Caco-2 (cell line): ENCODE measurements at regions not wholly inside any gene's neighbourhood (a gene's known extent, or its start where the extent isn't known, plus 50 kb on each side); places are given as distances from the start of the nearest gene placed in this dataset.

Experiments
- BruUV-seq: library from RNA; stranded (reverse); fragments of 400-500 nt; replicated peaks from 2 replicates; lab custom pipeline; 2021; lab: Mats Ljungman, UMichigan
- CTCF ChIA-PET: fragments of 300-600 bp; sonication (Branson Sonifier 250); formaldehyde crosslinking; loops from one replicate; lab custom pipeline; 2022; ENCODE audit warnings: antibody characterized with exemption; lab: Charles Lee
- POLR2A ChIA-PET: fragments of 300-600 bp; sonication (Branson Sonifier 250); formaldehyde crosslinking; loops from one replicate; lab custom pipeline; 2022; ENCODE audit warnings: antibody characterized with exemption; lab: Charles Lee
- DNase-seq, 2 experiments: peaks; one replicate each; pipeline versions ENCODE4 v3.0.0 to v3.0.0-alpha.2; 2020 to 2022
- H3K27me3 ChIP-seq: replicated peaks from 2 replicates; pipeline ENCODE4 v1.6.0; 2011; ENCODE audit warnings: low read length; ENCODE audit not compliant: control insufficient read depth, insufficient read depth
- H3K36me3 ChIP-seq: 2 replicates; pipeline ENCODE4 v1.5.1; 2011; ENCODE audit warnings: low read length; ENCODE audit not compliant: control insufficient read depth, insufficient read depth
- H3K4me1 ChIP-seq: fragments of 250-450 bp; sonication (Bioruptor Pico); 2 replicates; pipeline ENCODE4 v1.5.1; 2020; ENCODE audit warnings: mild to moderate bottlenecking
- H3K4me3 ChIP-seq: 2 replicates; pipeline ENCODE4 v1.5.1; 2011; ENCODE audit warnings: low read depth, mild to moderate bottlenecking, control low read depth, low read length
- H3K9me3 ChIP-seq: fragments of 250-450 bp; sonication (Bioruptor Pico); 2 replicates; pipeline ENCODE4 v1.5.1; 2020; ENCODE audit warnings: mild to moderate bottlenecking, moderate library complexity
- H3K27ac Mint-ChIP-seq: one replicate; pipeline ENCODE4 v1.8.0; 2022; ENCODE audit warnings: mixed read lengths; ENCODE audit not compliant: unreplicated experiment
- H3K27me3 Mint-ChIP-seq: one replicate; pipeline ENCODE4 v1.8.0; 2022; ENCODE audit warnings: mixed read lengths; ENCODE audit not compliant: insufficient read depth, unreplicated experiment
- H3K36me3 Mint-ChIP-seq: one replicate; pipeline ENCODE4 v1.8.0; 2022; ENCODE audit warnings: mild to moderate bottlenecking, mixed read lengths; ENCODE audit not compliant: insufficient read depth, unreplicated experiment
- H3K4me1 Mint-ChIP-seq: one replicate; pipeline ENCODE4 v1.8.0; 2022; ENCODE audit warnings: low read depth, mixed read lengths; ENCODE audit not compliant: unreplicated experiment
- H3K4me3 Mint-ChIP-seq: one replicate; pipeline ENCODE4 v1.8.0; 2022; ENCODE audit warnings: mild to moderate bottlenecking, moderate library complexity, mixed read lengths; ENCODE audit not compliant: unreplicated experiment
- H3K9me3 Mint-ChIP-seq: one replicate; pipeline ENCODE4 v1.8.0; 2022; ENCODE audit warnings: mixed read lengths; ENCODE audit not compliant: unreplicated experiment
- intact Hi-C: fragments of 100-400 bp; cut with micrococcal nuclease; formaldehyde crosslinking; loops from one replicate; pipeline ENCODE4 v1.10.0; 2022; ENCODE audit not compliant: unreplicated experiment
- TF ChIP-seq, protein P1 (sequence below), 2 experiments: fragments of 200-600 bp in 1 of 2; IDR thresholded peaks; 1 replicate in 1 of 2; 2 replicates in 1 of 2; pipeline versions ENCODE4 v1.5.1 to v1.8.0; 2011 to 2022; ENCODE audit warnings: antibody characterized with exemption in 1 of 2, control low read depth in 1 of 2, inconsistent platforms in 1 of 2, low read depth in 1 of 2, low read length in 1 of 2, mild to moderate bottlenecking in 1 of 2, moderate library complexity in 1 of 2; ENCODE audit not compliant: insufficient read depth in 1 of 2, severe bottlenecking in 1 of 2, unreplicated experiment in 1 of 2

DNA sequence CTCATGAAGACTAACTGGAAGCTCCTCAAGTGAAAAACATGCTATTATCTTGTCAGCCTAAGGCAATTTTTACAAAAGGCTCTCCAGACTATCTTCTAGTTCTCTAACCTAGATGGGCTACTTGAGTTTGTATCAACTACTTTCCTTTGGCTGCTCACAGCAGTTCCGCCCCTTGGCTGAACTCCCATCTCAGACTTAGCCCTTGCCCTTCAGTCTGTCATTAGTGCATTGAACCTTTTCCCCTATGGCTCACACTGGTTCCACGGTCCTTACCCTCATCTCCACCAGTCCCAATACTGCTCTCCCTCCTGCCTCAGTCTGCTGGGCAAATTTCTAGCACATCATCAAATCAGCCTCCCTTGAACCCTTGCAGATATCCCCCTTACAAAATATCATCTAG lies 362.3 kb downstream of the PPP1R2C start:
- Mint-ChIP-seq H3K4me3 (no peak overlapping the region), H3K4me1 (peaks cover 6% of the 10 kb centered on the region), H3K27ac (no peak overlapping the region), H3K9me3 (no peaks in the 10 kb centered on the region), H3K36me3 (no peaks in the 10 kb centered on the region), H3K27me3 (no peaks in the 10 kb centered on the region)
- Histone ChIP-seq H3K4me1 (no peaks in the 10 kb centered on the region), H3K9me3 (no peaks in the 10 kb centered on the region), H3K36me3 (no peaks in the 10 kb centered on the region), H3K27me3 (no peaks in the 10 kb centered on the region), H3K4me3 (no peak overlapping the region)
- DNase-seq = no peak
- ChIA-PET POLR2A (no interaction called here), CTCF (no interaction called here)
- intact Hi-C loops = no loop called here
- TF ChIP-seq, protein P1, sequence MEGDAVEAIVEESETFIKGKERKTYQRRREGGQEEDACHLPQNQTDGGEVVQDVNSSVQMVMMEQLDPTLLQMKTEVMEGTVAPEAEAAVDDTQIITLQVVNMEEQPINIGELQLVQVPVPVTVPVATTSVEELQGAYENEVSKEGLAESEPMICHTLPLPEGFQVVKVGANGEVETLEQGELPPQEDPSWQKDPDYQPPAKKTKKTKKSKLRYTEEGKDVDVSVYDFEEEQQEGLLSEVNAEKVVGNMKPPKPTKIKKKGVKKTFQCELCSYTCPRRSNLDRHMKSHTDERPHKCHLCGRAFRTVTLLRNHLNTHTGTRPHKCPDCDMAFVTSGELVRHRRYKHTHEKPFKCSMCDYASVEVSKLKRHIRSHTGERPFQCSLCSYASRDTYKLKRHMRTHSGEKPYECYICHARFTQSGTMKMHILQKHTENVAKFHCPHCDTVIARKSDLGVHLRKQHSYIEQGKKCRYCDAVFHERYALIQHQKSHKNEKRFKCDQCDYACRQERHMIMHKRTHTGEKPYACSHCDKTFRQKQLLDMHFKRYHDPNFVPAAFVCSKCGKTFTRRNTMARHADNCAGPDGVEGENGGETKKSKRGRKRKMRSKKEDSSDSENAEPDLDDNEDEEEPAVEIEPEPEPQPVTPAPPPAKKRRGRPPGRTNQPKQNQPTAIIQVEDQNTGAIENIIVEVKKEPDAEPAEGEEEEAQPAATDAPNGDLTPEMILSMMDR (IDR thresholded peaks at IDR 0.05; ENCODE audit: insufficient read depth in 1 of 2, low read depth in 1 of 2, low read length in 1 of 2, severe bottlenecking in 1 of 2, unreplicated experiment in 1 of 2) = no peak
- no TSS peak for BruUV-seq

DNA sequence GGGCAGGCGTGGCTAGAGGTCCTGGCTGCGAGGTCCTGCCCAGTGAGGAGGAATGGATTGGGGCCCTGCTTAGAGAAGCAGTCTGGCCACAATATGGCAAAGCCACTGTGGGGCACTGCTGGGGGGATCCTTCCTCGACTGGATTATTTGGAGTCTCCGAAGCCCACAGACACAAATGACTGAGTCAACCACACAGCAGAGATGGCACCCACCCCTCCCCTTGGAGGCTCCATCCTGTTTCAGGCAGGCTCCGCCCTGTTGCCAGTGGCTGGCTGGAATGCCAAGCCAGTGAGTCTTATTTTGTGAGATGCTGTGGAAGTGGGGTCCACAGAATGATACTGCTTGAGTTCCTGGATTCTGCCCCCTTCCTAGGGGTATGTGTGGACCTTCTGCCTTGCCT lies 363.9 kb downstream of the PPP1R2C start:
- no peaks in the 10 kb centered on the region for H3K27me3 ChIP-seq
- H3K4me3 ChIP-seq = no peak overlapping the region
- TF ChIP-seq, protein P1 (IDR thresholded peaks at IDR 0.05; ENCODE audit: insufficient read depth in 1 of 2, low read depth in 1 of 2, low read length in 1 of 2, severe bottlenecking in 1 of 2, unreplicated experiment in 1 of 2) = no peak
- Mint-ChIP-seq H3K9me3 (no peaks in the 10 kb centered on the region), H3K36me3 (no peaks in the 10 kb centered on the region), H3K27me3 (no peaks in the 10 kb centered on the region), H3K4me1 (no peaks in the 10 kb centered on the region), H3K4me3 (no peak overlapping the region), H3K27ac (no peak overlapping the region)
- ChIA-PET CTCF (no interaction called here), POLR2A (no interaction called here)
- no TSS peak for BruUV-seq
- no peaks in the 10 kb centered on the region for H3K9me3 ChIP-seq
- H3K4me1 ChIP-seq = no peaks in the 10 kb centered on the region
- H3K36me3 ChIP-seq = no peaks in the 10 kb centered on the region
- DNase-seq = no peak
- intact Hi-C loops = no loop called here

DNA sequence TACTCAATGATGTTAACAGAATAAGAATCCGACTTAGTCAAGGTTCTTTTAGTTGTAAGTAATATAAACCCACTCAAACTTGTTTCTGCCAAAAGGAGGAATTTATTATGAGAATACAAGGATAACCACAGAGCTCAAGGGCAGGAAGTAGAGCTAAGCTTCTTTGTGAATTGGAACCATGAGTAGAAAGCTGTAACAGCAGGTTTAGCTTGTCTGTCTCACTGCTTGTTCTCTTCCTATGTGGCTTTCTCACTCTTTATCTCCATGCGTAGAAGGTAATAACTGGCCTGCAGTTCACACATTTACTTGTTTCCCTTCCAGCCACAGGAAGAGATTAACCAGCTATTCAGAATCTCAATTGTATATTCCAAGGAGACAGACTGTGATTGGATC lies 378.3 kb downstream of the PPP1R2C start:
- no peak overlapping the region for H3K27ac Mint-ChIP-seq

More for the DNA sequence above, 378.3 kb downstream of the PPP1R2C start:
- no peaks in the 10 kb centered on the region for H3K4me1 ChIP-seq
- TF ChIP-seq, protein P1 (IDR thresholded peaks at IDR 0.05; ENCODE audit: insufficient read depth in 1 of 2, low read depth in 1 of 2, low read length in 1 of 2, severe bottlenecking in 1 of 2, unreplicated experiment in 1 of 2) = no peak
- Mint-ChIP-seq H3K36me3 (no peaks in the 10 kb centered on the region), H3K4me3 (no peak overlapping the region), H3K4me1 (no peaks in the 10 kb centered on the region), H3K27me3 (no peaks in the 10 kb centered on the region), H3K9me3 (peaks cover 10% of the 10 kb centered on the region)
- no peaks in the 10 kb centered on the region for H3K36me3 ChIP-seq
- BruUV-seq = no TSS peak
- H3K4me3 ChIP-seq = no peak overlapping the region
- intact Hi-C loops = no loop called here
- DNase-seq = no peak
- no peaks in the 10 kb centered on the region for H3K9me3 ChIP-seq
- POLR2A ChIA-PET = no interaction called here
- no peaks in the 10 kb centered on the region for H3K27me3 ChIP-seq
- CTCF ChIA-PET = no interaction called here
